Upper lobe of left lung (tissue), 4 donors: ENCODE measurements at regions not wholly inside any gene's neighbourhood (a gene's known extent, or its start where the extent isn't known, plus 50 kb on each side); places are given as distances from the start of the nearest gene placed in this dataset.

Experiments used
- EP300 ChIP-seq, 4 donors: sonication (generic); formaldehyde crosslinking; IDR thresholded peaks; one replicate each; pipeline ENCODE4 v1.5.1; 2017; ENCODE audit warnings: antibody characterized with exemption in 4 of 4, control low read depth in 2 of 4
- POLR2A ChIP-seq, 4 donors: fragments of 450-650 bp; IDR thresholded peaks; one replicate each; pipeline ENCODE4 v1.5.1; 2016 to 2017; ENCODE audit warnings: antibody characterized with exemption in 4 of 4, mild to moderate bottlenecking in 2 of 4
- POLR2AphosphoS5 ChIP-seq, 2 donors: sonication (generic); formaldehyde crosslinking; IDR thresholded peaks; one replicate each; pipeline ENCODE4 v1.5.1; 2017; ENCODE audit warnings: antibody characterized with exemption in 2 of 2
- TF ChIP-seq, protein P1 (sequence below), 6 experiments: fragments of 450-650 bp in 4 of 6; fragments of 200-600 bp in 2 of 6; sonication (generic) in 2 of 6; IDR thresholded peaks; one replicate each; pipeline ENCODE4 v1.5.1; 2016 to 2019; ENCODE audit warnings: antibody characterized with exemption in 6 of 6

DNA sequence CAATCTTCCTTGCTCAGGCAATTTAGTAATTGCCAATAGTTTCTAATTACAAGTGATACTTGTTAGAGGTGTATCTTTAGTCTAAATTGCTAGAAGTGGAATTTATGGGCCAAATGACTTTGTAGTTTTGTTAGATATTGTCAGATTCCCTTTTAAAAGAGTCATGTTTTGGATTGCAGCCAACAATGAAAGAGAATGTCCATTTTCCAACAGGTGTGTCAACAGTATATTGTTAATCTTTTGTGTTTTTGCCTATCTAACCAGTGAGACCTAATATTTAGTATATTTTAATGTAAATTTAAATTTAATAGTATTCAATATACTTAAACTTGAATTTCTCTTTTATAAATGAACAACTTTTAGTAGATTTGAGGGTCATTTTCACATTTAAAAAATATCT is 259.4 kb upstream of the ETAA1 start:
- TF ChIP-seq, protein P1, sequence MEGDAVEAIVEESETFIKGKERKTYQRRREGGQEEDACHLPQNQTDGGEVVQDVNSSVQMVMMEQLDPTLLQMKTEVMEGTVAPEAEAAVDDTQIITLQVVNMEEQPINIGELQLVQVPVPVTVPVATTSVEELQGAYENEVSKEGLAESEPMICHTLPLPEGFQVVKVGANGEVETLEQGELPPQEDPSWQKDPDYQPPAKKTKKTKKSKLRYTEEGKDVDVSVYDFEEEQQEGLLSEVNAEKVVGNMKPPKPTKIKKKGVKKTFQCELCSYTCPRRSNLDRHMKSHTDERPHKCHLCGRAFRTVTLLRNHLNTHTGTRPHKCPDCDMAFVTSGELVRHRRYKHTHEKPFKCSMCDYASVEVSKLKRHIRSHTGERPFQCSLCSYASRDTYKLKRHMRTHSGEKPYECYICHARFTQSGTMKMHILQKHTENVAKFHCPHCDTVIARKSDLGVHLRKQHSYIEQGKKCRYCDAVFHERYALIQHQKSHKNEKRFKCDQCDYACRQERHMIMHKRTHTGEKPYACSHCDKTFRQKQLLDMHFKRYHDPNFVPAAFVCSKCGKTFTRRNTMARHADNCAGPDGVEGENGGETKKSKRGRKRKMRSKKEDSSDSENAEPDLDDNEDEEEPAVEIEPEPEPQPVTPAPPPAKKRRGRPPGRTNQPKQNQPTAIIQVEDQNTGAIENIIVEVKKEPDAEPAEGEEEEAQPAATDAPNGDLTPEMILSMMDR (IDR thresholded peaks at IDR 0.05), result no peak
- TF ChIP-seq EP300 (IDR thresholded peaks at IDR 0.05) (no peak), POLR2A (IDR thresholded peaks at IDR 0.05) (no peak), POLR2AphosphoS5 (IDR thresholded peaks at IDR 0.05) (no peak)
